Heart right ventricle (tissue), 16 donors: ENCODE measurements at regions not wholly inside any gene's neighbourhood (a gene's known extent, or its start where the extent isn't known, plus 50 kb on each side); places are given as distances from the start of the nearest gene placed in this dataset.
"Not testable (repeated sequence)": the region's sequence is repeated elsewhere in the genome, so short reads cannot be mapped to it uniquely, and the experiment has no call there.

ENCODE experiments used
- ATAC-seq, 8 donors: fragments of 200-7000 bp; cut with Tn5 transposase; one replicate each; pipeline ENCODE4 v1.9.1; 2020; ENCODE audit warnings: mild to moderate bottlenecking in 8 of 8, moderate library complexity in 8 of 8, moderate number of reproducible peaks in 1 of 8
- DNase-seq, 2 donors: peaks; one replicate each; pipeline ENCODE4 v3.0.0-alpha.2; 2020
- H3K27ac ChIP-seq, 10 donors: fragments of 200-600 bp; sonication (generic) in 2 of 10; one replicate each; pipeline versions ENCODE4 v1.5.0 to v1.8.0; 2020 to 2022; ENCODE audit warnings: mild to moderate bottlenecking in 3 of 10
- H3K27me3 ChIP-seq, 7 donors: fragments of 200-600 bp; one replicate each; pipeline ENCODE4 v1.8.0; 2021 to 2022; ENCODE audit warnings: mild to moderate bottlenecking in 2 of 7
- H3K36me3 ChIP-seq, 9 donors: fragments of 200-600 bp; sonication (generic) in 1 of 9; one replicate each; pipeline versions ENCODE4 v1.5.0 to v1.8.0; 2020 to 2022; ENCODE audit warnings: mild to moderate bottlenecking in 2 of 9
- H3K4me1 ChIP-seq, 9 donors: fragments of 200-600 bp; sonication (generic) in 1 of 9; one replicate each; pipeline versions ENCODE4 v1.5.0 to v1.8.0; 2020 to 2022; ENCODE audit warnings: mild to moderate bottlenecking in 4 of 9
- H3K4me3 ChIP-seq, 10 donors: fragments of 200-600 bp; sonication (generic) in 2 of 10; one replicate each; pipeline versions ENCODE4 v1.5.0 to v1.8.0; 2020 to 2022; ENCODE audit warnings: mild to moderate bottlenecking in 7 of 10, moderate library complexity in 2 of 10
- H3K9me3 ChIP-seq, 11 donors: fragments of 200-600 bp in 10 of 11; sonication (generic) in 2 of 11; one replicate each; pipeline versions ENCODE4 v1.5.0 to v1.8.0; 2013 to 2022; ENCODE audit warnings: mild to moderate bottlenecking in 2 of 11, control low read depth in 1 of 11, moderate library complexity in 1 of 11
- WGBS, 2 donors: extraction: QIAGEN DNeasy Blood & Tissue Kit; methylation state at CpG; one replicate each; pipeline ENCODE4 v1.1.7; 2013; ENCODE audit warnings: inconsistent platforms in 1 of 2; 5-methylcytosine and 5-hydroxymethylcytosine counted together
- intact Hi-C, 10 donors: fragments of 100-400 bp; cut with DNase I; formaldehyde crosslinking; loops; one replicate each; pipeline versions ENCODE4 v1.11.1 to v1.14.2; 2022
- TF ChIP-seq, protein P1 (sequence below), 9 donors: fragments of 200-600 bp; sonication (generic) in 2 of 9; IDR thresholded peaks; one replicate each; pipeline versions ENCODE4 v1.5.0 to v1.8.0; 2021 to 2022; ENCODE audit warnings: antibody characterized with exemption in 9 of 9, mild to moderate bottlenecking in 5 of 9, moderate library complexity in 1 of 9
- donor health status: Arrhythmogenic right ventricular cardiomyopathy.
- donor health status: ischemic (EF 13 %, LVEDD 7.1; RV severe dilation, severe dysfunction).
- donor health status: healthy with polysubstance abuse.
- donor health status: DM: no; HTN: yes; CAD: no.
- donor health status: DM: no; HTN: no; CAD: no.
- donor health status: ischemic (EF 25% LVEDD 6.9; RV normal size, moderate dysfunction).
- donor health status: ischemic (EF 25% LVEDD 5.7; RV mildly dilated, moderate dysfunction).
- donor health status: healthy.
- donor health status: DM: yes; HTN: yes; CAD: no.
- donor health status: Ischemic cardiomyopathy.
- donor health status: ischemic (EF 35%, LVEDD 5.7; RV mildly dilated, moderate dysfunction).
- donor health status: nonischemic (EF 11% LVEDD 7.7; RV severe dilation, severe dysfunction).
- donor health status: DM: yes; HTN: yes; CAD: no.
- donor health status: PGD.
- donor health status: ischemic (EF 29% LVEDD 5.4; RV normal size, mild dysfunction).
- donor health status: nonischemic (EF 23%, LVEDD 6.1; RV moderate dilation, normal function).

DNA sequence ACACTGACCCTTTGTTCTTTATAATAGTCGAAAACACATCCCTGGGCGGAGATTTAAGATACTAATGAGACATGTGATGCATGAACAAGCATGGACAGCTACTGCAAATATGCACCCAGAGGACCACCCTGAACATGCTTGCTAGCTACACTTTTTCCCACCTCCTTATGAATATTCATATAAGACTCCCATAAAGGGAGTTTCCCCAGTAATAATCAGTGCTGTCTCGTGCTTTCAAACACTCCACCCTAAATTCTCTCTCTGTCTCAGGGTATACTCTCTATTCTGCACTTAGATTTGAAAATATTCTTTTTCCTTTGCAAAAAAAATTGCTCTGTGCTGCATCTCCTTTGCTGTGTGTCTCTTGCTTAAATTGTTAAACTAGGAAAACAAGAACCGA is 64.4 kb upstream of the CT45A1 start:
- WGBS, 2 donors: 53 to 62% methylated on average over 4 of the region's 4 CpGs
- Histone ChIP-seq H3K9me3 (no peaks in the 10 kb centered on the region), H3K27ac (no peak overlapping the region), H3K36me3 (no peaks in the 10 kb centered on the region), H3K4me3 (no peak overlapping the region), H3K4me1 (no peaks in the 10 kb centered on the region), H3K27me3 (peaks cover 0 to 13% (median 0%) of the 10 kb centered on the region in 7 donors)
- ATAC-seq (no peak), DNase-seq (no peak)
- TF ChIP-seq, protein P1, sequence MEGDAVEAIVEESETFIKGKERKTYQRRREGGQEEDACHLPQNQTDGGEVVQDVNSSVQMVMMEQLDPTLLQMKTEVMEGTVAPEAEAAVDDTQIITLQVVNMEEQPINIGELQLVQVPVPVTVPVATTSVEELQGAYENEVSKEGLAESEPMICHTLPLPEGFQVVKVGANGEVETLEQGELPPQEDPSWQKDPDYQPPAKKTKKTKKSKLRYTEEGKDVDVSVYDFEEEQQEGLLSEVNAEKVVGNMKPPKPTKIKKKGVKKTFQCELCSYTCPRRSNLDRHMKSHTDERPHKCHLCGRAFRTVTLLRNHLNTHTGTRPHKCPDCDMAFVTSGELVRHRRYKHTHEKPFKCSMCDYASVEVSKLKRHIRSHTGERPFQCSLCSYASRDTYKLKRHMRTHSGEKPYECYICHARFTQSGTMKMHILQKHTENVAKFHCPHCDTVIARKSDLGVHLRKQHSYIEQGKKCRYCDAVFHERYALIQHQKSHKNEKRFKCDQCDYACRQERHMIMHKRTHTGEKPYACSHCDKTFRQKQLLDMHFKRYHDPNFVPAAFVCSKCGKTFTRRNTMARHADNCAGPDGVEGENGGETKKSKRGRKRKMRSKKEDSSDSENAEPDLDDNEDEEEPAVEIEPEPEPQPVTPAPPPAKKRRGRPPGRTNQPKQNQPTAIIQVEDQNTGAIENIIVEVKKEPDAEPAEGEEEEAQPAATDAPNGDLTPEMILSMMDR (IDR thresholded peaks at IDR 0.05): no peak
- intact Hi-C loops: no loop called here

DNA sequence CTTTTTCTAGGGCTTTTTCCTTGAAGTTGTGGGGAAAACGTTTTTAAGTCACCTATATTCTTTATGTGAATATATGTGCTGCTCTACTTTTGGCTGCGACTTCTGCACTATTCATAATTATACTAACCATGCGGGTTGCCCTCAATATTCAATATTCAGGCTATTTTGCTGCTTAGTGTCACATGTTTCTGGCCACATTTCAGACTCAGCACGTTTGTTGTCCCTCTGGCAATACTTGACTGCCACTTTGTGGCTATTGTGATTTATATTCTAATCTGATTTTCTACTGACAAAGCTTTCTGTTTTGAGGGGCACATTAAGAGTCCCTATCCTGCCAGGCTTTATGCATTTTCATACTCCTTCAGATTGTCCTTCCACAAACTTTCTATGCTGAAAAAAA is 63.9 kb upstream of the CT45A1 start:
- H3K27ac ChIP-seq: no peak overlapping the region
- H3K4me1 ChIP-seq: no peaks in the 10 kb centered on the region
- no peak overlapping the region for H3K4me3 ChIP-seq
- TF ChIP-seq, protein P1 (IDR thresholded peaks at IDR 0.05): no peak
- intact Hi-C loops: no loop called here
- DNase-seq (no peak), ATAC-seq (no peak)
- H3K9me3 ChIP-seq: no peaks in the 10 kb centered on the region
- peaks cover 0 to 13% (median 0%) of the 10 kb centered on the region in 7 donors for H3K27me3 ChIP-seq
- 39 to 43% methylated on average over 4 of the region's 4 CpGs for WGBS, 2 donors
- no peaks in the 10 kb centered on the region for H3K36me3 ChIP-seq

DNA sequence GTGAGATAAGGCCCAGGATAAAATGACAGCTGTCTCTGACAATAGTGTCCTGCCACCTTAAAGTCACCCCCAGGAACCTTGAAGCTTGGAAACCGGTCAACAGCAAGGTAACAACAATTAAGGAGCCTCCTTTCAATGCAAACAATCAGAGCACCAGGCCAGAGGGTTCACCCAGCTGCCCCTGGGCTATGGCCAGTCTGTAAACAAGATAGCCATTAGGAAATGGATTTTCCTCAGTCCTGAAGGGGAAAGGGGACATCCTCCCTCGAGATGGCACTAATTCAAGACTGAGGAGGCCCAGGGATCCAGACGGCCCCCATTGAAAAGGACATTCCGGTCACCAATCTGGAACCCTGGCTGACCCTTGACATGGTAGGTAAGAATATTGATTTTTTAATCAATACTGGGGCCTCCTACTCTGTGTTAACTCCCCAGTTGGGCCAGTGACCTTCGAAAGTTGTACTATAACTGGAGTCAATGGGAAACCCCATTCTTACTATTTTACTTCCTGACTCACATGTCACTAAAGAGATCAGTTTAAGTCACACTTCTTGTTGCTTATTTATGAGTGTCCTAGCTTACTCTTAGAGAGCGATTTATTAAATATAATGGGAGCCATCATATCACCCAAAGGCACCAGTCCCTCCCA is 61.7 kb upstream of the CT45A1 start:
- DNase-seq (no peak), ATAC-seq (no peak)
- 77 to 80% methylated on average over 6 of the region's 6 CpGs for WGBS, 2 donors
- intact Hi-C loops: no loop called here
- Histone ChIP-seq H3K27me3 (peaks cover 0 to 13% (median 0%) of the 10 kb centered on the region in 7 donors), H3K4me1 (no peaks in the 10 kb centered on the region), H3K36me3 (no peaks in the 10 kb centered on the region), H3K9me3 (no peaks in the 10 kb centered on the region), H3K27ac (no peak overlapping the region), H3K4me3 (no peak overlapping the region)
- TF ChIP-seq, protein P1 (IDR thresholded peaks at IDR 0.05): no peak

DNA sequence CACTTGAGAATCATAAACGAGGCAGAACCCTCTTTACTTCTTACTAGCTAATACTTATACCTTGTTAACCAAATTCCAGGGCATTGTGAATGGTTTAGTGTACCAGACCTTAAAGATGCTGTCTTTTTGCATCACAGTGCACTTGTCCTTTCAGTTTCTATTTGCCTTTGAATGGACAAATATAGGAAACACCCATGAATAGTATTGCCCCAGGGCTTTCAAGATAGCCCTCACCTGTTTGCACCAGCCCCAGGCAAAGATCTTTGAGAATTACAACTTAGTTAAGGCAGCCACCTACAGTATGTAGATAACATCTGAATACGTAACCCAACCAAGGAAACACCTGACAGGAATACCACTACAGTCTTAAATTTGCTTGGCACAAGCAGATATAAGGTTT is 60.8 kb upstream of the CT45A1 start:
- intact Hi-C loops: no loop called here
- 58 to 62% methylated on average over 2 of the region's 2 CpGs for WGBS, 2 donors

DNA sequence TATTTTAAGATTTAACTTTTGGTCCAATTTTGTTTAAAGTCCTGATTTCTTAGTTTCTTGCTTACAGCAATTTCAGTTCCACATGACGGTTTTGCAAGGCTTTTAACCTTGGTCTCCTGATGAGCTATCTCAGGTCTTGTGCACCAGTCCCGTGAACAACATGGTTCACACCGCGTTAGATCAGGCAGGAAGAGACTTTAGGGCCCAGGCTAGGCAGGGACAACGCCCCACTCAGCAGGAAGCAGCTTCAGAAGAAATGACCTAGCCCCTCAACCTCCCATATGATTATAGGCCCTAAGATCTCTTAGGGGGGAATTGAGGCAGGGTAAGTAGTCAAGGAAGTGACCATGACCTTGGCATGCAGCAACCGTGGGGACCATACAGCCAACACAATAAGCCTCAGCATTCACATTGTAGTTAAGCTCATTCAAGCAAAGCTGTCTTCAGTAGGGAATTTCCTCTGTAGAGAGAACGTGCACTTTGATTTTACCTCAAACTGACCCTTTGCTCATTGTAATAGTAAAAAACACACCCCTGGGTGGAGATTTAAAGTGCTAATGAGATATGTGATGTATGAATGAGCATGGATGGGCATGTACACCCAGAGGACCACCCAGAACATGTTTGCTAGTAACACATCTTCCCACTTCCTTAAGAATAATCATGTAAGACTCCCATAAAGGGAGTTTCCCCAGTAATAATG is 55.3 kb upstream of the CT45A1 start:
- not testable (repeated sequence) for H3K4me1 ChIP-seq, ATAC-seq, H3K36me3 ChIP-seq, H3K27me3 ChIP-seq, H3K4me3 ChIP-seq, H3K9me3 ChIP-seq, DNase-seq, H3K27ac ChIP-seq
- intact Hi-C loops: loop anchor here in 1 of 10 donors (2.0 kb wide), 1 partner anchor 17 kb away; no protein-coding TSS in a partner anchor
- WGBS, 2 donors: 62% methylated on average over 3 of the region's 7 CpGs

More for the DNA sequence above, 60.8 kb upstream of the CT45A1 start:
- DNase-seq (no peak), ATAC-seq (no peak)
- no peaks in the 10 kb centered on the region for H3K4me1 ChIP-seq
- no peak overlapping the region for H3K27ac ChIP-seq
- no peak overlapping the region for H3K4me3 ChIP-seq
- peaks cover 0 to 13% (median 0%) of the 10 kb centered on the region in 7 donors for H3K27me3 ChIP-seq
- no peaks in the 10 kb centered on the region for H3K36me3 ChIP-seq
- TF ChIP-seq, protein P1 (IDR thresholded peaks at IDR 0.05): no peak
- H3K9me3 ChIP-seq: no peaks in the 10 kb centered on the region
